Fibroblast of lung (primary cell): ENCODE measurements at regions not wholly inside any gene's neighbourhood (a gene's known extent, or its start where the extent isn't known, plus 50 kb on each side); places are given as distances from the start of the nearest gene placed in this dataset.

Source experiments
- DNase-seq, 2 donors: peaks; one replicate each; pipeline versions ENCODE4 v3.0.0 to v3.0.0-alpha.2; 2010; ENCODE audit warnings: low read depth in 2 of 2
- H2AFZ ChIP-seq: 2 replicates; pipeline ENCODE4 v1.5.1; 2012; ENCODE audit warnings: low read length, control low read depth, inconsistent platforms
- H3K27ac ChIP-seq: 2 replicates; pipeline ENCODE4 v1.5.1; 2011; ENCODE audit warnings: low read length, control low read depth; ENCODE audit not compliant: insufficient read depth
- H3K27me3 ChIP-seq: 2 replicates; pipeline ENCODE4 v1.5.1; 2011; ENCODE audit warnings: mild to moderate bottlenecking, low read length; ENCODE audit not compliant: control insufficient read depth, insufficient read depth
- H3K36me3 ChIP-seq: 2 replicates; pipeline ENCODE4 v1.5.1; 2011; ENCODE audit warnings: low read length; ENCODE audit not compliant: control insufficient read depth, insufficient read depth
- H3K4me1 ChIP-seq: 2 replicates; pipeline ENCODE4 v1.5.1; 2011; ENCODE audit warnings: low read length; ENCODE audit not compliant: control insufficient read depth, insufficient read depth; ENCODE audit errors: extremely low read depth
- H3K4me2 ChIP-seq: 2 replicates; pipeline ENCODE4 v1.5.1; 2011; ENCODE audit warnings: low read length, control low read depth; ENCODE audit not compliant: insufficient read depth; ENCODE audit errors: extremely low read depth
- H3K4me3 ChIP-seq, 4 experiments: fragments of 200-600 bp in 1 of 4; sonication (generic) in 1 of 4; replicated peaks in 1 of 4; 2 replicates each; pipeline ENCODE4 v1.5.1; 2011 to 2016; ENCODE audit warnings: low read length in 4 of 4, low read depth in 3 of 4, mild to moderate bottlenecking in 3 of 4, control low read depth in 2 of 4, inconsistent platforms in 1 of 4, mixed read lengths in 1 of 4; ENCODE audit not compliant: insufficient read depth in 1 of 4; ENCODE audit errors: control extremely low read depth in 1 of 4
- H3K79me2 ChIP-seq: 2 replicates; pipeline ENCODE4 v1.5.1; 2012; ENCODE audit warnings: mild to moderate bottlenecking, low read length, inconsistent platforms; ENCODE audit not compliant: control insufficient read depth, insufficient read depth
- H3K9ac ChIP-seq: 2 replicates; pipeline ENCODE4 v1.5.1; 2011; ENCODE audit warnings: mild to moderate bottlenecking, low read length, control low read depth; ENCODE audit not compliant: insufficient read depth
- H3K9me3 ChIP-seq: 2 replicates; pipeline ENCODE4 v1.5.1; 2012; ENCODE audit warnings: low read depth, low read length; ENCODE audit not compliant: control insufficient read depth, insufficient read depth
- H4K20me1 ChIP-seq: 2 replicates; pipeline ENCODE4 v1.5.1; 2011; ENCODE audit warnings: low read length; ENCODE audit not compliant: control insufficient read depth, insufficient read depth; ENCODE audit errors: extremely low read depth
- CTCF ChIP-seq, 2 donors: IDR thresholded peaks in 1 of 2; conservative IDR thresholded peaks in 1 of 2; 1 replicate in 1 of 2; 2 replicates in 1 of 2; pipeline ENCODE4 v1.5.1; 2011 to 2012; ENCODE audit warnings: low read length in 2 of 2, control low read depth in 1 of 2, inconsistent platforms in 1 of 2, low read depth in 1 of 2, mild to moderate bottlenecking in 1 of 2
- EZH2 ChIP-seq: IDR thresholded peaks from 2 replicates; pipeline ENCODE4 v1.5.1; 2012; ENCODE audit warnings: low read length, control low read depth, mild to moderate bottlenecking; ENCODE audit errors: missing control alignments

GRCh38 chrX:40291553-40291952, 193.8 kb upstream of the BCOR start:
- H3K4me3 ChIP-seq = no peak overlapping the region
- H3K79me2 ChIP-seq = no peaks in the 10 kb centered on the region
- H3K9ac ChIP-seq = no peak overlapping the region
- no peaks in the 10 kb centered on the region for H3K36me3 ChIP-seq
- H4K20me1 ChIP-seq = no peaks in the 10 kb centered on the region
- no peak overlapping the region for H2AFZ ChIP-seq
- DNase-seq = no peak
- no peaks in the 10 kb centered on the region for H3K4me1 ChIP-seq
- H3K27ac ChIP-seq = no peak overlapping the region
- H3K4me2 ChIP-seq = no peak overlapping the region
- H3K9me3 ChIP-seq = no peaks in the 10 kb centered on the region
- TF ChIP-seq CTCF (conservative IDR thresholded peaks at IDR 0.05 in 1 of 2, IDR thresholded peaks at IDR 0.05 in 1 of 2; ENCODE audit: low read depth in 1 of 2, low read length in 2 of 2) (no peak), EZH2 (no peak)
- H3K27me3 ChIP-seq = no peaks in the 10 kb centered on the region

- Histone ChIP-seq H3K27me3 (no peaks in the 10 kb centered on the region), H3K4me2 (no peak overlapping the region), H3K4me1 (no peaks in the 10 kb centered on the region), H2AFZ (no peak overlapping the region), H4K20me1 (no peaks in the 10 kb centered on the region), H3K9ac (no peak overlapping the region), H3K9me3 (no peaks in the 10 kb centered on the region), H3K27ac (no peak overlapping the region), H3K4me3 (no peak overlapping the region), H3K79me2 (no peaks in the 10 kb centered on the region), H3K36me3 (no peaks in the 10 kb centered on the region)
- TF ChIP-seq CTCF (conservative IDR thresholded peaks at IDR 0.05 in 1 of 2, IDR thresholded peaks at IDR 0.05 in 1 of 2; ENCODE audit: low read depth in 1 of 2, low read length in 2 of 2) (no peak), EZH2 (no peak)
- DNase-seq = no peak
Measured at GRCh38 chrX:40290517-40290916, 192.8 kb upstream of the BCOR start.

- Histone ChIP-seq H3K9me3 (no peaks in the 10 kb centered on the region), H3K27ac (no peak overlapping the region), H3K9ac (no peak overlapping the region), H3K27me3 (no peaks in the 10 kb centered on the region), H2AFZ (no peak overlapping the region), H3K79me2 (no peaks in the 10 kb centered on the region), H3K4me3 (no peak overlapping the region), H3K4me2 (no peak overlapping the region), H3K36me3 (no peaks in the 10 kb centered on the region), H4K20me1 (no peaks in the 10 kb centered on the region), H3K4me1 (no peaks in the 10 kb centered on the region)
- TF ChIP-seq EZH2 (no peak), CTCF (conservative IDR thresholded peaks at IDR 0.05 in 1 of 2, IDR thresholded peaks at IDR 0.05 in 1 of 2; ENCODE audit: low read depth in 1 of 2, low read length in 2 of 2) (no peak)
- no peak for DNase-seq
Measured at GRCh38 chrX:40285876-40286275, 188.1 kb upstream of the BCOR start.
